VCaP (cell line): ENCODE measurements at regions not wholly inside any gene's neighbourhood (a gene's known extent, or its start where the extent isn't known, plus 50 kb on each side); places are given as distances from the start of the nearest gene placed in this dataset.
A peak's percentile ranks its signal among the peaks of the same experiment; 100 is the strongest.

Source experiments
- H3K27ac ChIP-seq: fragments of 450-650 bp; 2 replicates; pipeline ENCODE4 v1.5.1; 2017
- TF ChIP-seq, protein P1 (sequence below): fragments of 450-650 bp; conservative IDR thresholded peaks from 2 replicates; pipeline ENCODE4 v1.5.1; 2017; ENCODE audit warnings: mild to moderate bottlenecking, moderate library complexity

DNA sequence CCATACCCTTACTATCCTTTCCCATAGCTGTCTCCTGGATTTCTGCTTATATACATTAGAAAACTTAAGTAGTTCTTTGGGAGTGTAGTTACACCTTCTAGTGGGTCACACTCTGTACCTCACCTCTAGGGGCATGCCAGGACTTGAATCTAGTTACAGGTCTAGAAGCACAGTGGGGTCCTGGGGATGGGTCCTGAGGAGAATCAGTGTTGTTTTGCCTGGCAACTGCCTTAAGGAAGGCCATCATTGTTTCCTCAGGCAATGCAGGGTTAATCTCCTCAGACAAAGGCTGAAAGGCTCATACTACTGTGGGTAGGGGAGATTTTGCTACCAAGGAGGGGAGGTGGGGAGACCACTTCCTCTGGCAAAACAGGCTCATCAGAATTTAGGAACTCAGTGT is 750.3 kb downstream of the FAT4 start:
- no peak overlapping the region for H3K27ac ChIP-seq
- TF ChIP-seq, protein P1, sequence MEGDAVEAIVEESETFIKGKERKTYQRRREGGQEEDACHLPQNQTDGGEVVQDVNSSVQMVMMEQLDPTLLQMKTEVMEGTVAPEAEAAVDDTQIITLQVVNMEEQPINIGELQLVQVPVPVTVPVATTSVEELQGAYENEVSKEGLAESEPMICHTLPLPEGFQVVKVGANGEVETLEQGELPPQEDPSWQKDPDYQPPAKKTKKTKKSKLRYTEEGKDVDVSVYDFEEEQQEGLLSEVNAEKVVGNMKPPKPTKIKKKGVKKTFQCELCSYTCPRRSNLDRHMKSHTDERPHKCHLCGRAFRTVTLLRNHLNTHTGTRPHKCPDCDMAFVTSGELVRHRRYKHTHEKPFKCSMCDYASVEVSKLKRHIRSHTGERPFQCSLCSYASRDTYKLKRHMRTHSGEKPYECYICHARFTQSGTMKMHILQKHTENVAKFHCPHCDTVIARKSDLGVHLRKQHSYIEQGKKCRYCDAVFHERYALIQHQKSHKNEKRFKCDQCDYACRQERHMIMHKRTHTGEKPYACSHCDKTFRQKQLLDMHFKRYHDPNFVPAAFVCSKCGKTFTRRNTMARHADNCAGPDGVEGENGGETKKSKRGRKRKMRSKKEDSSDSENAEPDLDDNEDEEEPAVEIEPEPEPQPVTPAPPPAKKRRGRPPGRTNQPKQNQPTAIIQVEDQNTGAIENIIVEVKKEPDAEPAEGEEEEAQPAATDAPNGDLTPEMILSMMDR = no peak

DNA sequence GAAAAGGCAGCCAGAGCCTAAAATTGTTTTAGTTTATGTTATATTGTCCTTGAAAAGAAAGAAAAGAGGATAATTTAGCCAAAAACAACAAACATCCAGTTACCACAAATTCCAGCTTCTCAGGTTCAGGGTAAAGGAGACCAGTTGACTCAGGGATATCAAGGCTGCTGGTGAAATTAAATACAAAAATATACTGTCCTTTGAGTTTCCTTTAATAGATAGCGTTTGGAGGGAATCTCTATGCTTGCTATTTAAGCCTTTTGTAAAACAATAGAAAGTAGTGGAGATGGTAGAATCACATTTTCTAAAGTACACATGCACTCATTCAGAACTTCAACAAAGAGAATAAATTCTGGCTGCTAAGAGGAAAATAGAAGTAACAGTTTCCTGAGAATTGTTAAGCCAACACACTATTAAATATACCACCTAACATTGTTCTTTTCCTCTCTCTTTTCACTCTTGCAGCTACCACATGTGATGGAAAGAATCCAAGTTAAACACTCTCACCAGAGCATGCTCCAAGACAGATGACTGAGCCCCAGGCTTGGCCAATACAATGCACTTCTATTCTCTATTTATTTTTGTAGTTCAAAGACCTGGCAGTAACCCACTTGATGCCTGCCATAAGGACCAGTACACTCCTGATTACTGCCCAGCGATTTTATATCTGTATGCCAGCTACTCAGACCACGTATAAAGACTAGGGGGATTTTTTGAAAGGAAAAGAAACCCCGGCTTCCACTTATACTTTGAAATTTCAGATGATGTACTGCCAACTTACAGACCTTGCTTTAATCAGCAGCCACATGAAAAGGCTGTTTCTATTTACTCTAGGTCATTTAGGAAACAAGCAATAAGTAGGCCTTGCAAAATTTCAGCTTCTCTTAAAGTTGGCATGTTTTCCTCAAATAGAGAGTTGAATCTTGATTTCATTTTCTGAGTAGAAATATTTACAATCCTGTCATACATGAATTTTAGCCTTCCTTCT is 756.9 kb downstream of the FAT4 start:
- TF ChIP-seq, protein P1 = no peak
- H3K27ac ChIP-seq = no peak overlapping the region

DNA sequence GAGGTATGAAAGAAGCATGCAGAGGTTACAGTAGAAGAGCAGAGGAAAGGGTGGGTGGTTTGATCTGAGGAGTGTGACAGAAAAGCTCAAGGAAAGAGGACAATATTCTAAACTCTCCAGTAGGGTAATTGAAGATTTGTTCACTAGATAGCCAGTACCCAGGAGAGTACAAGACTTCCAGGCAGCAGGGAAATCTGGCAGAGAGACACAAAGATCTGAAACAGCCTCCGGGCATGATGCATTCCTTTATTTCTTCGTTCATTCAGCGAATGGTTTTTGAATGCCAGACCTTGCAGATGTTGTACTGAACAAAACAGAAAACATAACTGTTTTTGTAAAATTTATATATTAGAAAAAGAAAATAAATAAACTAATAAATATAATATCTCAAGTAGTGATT is 766.6 kb downstream of the FAT4 start:
- no peak overlapping the region for H3K27ac ChIP-seq
- TF ChIP-seq, protein P1 = no peak

DNA sequence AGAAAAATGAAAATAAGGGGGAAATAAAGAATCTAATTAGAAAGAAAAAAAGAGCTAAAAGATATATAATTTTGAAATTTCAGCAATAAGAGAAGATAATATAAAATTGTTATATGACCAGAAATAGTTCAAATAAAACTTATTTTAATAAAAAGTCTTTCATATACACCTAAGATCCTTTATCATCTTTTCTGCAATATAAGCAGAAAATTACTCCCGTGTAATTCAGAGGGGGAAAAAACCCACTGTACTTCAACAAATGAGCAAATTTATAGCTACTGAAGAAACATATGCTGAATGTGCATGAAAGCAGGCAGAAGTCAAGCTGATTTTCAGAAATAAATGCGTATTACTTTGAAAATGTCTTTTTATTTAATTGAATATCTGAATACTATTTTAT is 771.3 kb downstream of the FAT4 start:
- TF ChIP-seq, protein P1 = no peak

DNA sequence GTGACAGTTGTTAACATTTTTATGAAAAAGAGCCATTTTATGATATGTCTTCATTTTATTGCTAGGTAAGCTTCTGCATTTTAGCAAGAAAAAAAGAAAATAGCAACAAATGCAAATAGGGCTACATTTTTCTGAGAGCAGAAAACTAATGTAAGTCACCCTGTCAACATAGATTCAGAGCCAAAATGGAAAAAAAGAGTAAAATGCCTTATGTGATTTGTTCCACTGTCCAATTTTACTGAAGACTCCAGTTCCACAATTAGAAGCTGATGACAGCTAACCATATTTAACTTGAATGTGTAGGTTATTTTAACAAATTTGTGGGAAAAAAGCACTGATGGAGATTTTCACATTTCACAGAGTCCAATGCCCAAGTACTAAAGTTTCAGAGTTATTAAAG is 772.3 kb downstream of the FAT4 start:
- TF ChIP-seq, protein P1 = no peak
- no peak overlapping the region for H3K27ac ChIP-seq

More for the DNA sequence above, 771.3 kb downstream of the FAT4 start:
- no peak overlapping the region for H3K27ac ChIP-seq

DNA sequence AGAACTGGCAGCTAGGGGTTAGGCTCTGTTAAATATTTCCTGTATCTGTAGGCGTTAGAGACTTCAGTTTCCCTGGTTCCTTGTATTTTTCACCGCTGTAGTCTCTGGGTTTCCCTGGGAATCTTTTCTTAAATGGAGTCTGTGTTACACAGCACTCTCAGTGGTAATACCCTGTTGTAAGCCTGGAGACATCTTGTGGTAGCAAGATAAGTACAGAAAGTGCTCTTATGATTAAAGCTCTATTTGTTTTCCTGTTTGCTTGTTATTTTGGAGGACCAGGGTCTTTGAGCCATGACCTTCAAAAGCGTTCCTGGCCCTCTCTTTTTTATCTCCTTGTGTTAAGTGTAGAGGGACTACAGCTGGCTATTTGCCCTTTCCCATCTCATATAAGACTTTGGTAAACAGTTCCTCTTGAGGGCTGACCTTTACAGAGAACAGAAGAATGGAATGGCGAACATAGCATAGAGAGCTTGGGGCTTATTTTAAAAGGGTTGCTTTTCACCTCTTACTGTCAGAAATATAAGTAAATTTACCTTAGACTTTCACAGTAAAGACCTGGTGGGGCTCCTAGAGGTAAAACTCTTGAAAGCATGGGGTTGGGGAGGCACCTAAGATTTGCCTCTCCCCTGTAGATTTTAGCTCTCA is 782.5 kb downstream of the FAT4 start:
- TF ChIP-seq, protein P1 = no peak
- H3K27ac ChIP-seq = no peak overlapping the region

DNA sequence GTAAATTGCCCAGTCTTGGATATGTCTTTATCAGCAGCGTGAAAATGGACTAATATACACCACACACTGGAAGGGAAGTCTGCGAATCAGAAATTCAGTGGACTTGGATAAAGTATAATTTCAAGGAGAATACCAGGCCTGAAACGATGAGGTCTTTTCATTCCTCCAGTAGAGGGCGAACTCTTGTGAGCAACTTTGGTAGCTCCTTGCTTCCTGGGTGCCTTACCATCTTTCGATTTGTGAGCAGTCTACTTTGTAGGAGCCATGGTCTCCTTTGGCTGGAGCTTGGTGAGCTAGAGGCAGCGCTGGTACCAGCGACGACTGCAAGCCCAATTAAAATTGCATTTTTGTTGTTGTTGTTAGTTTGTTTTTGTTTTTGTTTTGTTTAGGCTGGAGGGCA is 791.9 kb downstream of the FAT4 start:
- no peak overlapping the region for H3K27ac ChIP-seq
- TF ChIP-seq, protein P1 = peak; percentile 65
